Hematopoietic multipotent progenitor cell (in vitro differentiated cells): ENCODE measurements at regions not wholly inside any gene's neighbourhood (a gene's known extent, or its start where the extent isn't known, plus 50 kb on each side); places are given as distances from the start of the nearest gene placed in this dataset.
A peak's percentile ranks its signal among the peaks of the same experiment; 100 is the strongest.

ENCODE experiments used
- DNase-seq, 3 donors: peaks; one replicate each; pipeline ENCODE4 v3.0.0-alpha.2; 2011 to 2015; ENCODE audit warnings: low read depth in 2 of 3, low spot score in 2 of 3

DNA sequence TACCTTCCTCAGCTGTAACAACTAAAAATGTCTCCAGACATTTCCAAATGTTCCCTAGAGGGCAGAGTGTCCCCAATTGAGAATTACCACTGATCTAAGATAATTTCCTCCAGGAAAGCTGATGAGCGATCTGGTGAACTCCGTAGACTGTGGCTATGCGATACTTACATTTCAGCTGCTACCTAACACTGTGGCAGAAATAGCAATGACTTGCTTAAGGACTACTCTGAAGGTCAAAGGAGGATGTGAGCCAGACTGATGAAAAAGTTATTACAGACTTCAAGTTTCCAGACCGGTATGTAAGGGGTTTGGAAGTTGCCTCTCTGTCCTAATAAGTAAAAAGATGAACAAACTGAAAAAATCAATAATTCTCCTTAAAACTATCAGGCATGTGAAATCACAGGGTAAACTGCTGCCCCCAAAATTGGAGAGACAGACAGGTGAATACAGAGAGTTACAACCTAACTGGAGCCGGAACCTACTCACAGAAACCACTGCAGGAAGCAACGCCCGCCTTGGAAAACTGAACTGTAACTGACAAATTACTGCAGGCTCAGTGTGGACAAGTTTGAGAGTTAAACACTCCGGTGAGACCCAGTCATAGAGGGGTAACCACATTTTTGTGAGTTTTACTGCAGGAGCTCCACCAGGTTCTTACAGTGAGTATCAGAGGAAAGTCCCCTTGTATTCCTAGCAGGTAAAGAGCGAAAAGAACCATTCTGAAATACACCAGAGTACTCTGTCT lies 60.0 kb upstream of the PARP11 start:
- peak in 2 of 3 donors; percentile 29 to 36 for DNase-seq

DNA sequence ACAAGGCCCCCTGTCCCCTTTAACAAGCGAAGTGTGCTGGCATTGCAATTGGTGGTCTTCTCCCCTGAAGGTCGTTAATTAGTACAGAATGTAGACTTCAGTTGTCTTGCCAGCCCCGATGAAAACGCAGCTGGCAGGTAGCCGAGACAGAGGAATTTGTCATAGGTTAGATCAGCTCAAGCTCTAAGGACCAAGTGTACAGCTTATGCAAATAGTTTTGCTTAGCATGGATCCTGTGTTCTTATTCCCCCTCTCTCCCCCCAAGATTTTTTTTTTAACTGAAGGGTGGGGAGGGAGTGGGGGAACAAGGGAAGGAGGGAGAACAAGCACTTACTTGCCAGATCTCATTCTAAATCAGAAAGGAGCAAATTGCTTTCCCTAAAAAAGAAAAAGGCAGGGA lies 58.6 kb upstream of the PARP11 start:
- no peak for DNase-seq

GRCh38 chr12:3931206-3931605 lies 58.0 kb upstream of the PARP11 start:
- DNase-seq, result no peak

GRCh38 chr12:3929875-3930615 lies 56.8 kb upstream of the PARP11 start:
- no peak for DNase-seq

DNA sequence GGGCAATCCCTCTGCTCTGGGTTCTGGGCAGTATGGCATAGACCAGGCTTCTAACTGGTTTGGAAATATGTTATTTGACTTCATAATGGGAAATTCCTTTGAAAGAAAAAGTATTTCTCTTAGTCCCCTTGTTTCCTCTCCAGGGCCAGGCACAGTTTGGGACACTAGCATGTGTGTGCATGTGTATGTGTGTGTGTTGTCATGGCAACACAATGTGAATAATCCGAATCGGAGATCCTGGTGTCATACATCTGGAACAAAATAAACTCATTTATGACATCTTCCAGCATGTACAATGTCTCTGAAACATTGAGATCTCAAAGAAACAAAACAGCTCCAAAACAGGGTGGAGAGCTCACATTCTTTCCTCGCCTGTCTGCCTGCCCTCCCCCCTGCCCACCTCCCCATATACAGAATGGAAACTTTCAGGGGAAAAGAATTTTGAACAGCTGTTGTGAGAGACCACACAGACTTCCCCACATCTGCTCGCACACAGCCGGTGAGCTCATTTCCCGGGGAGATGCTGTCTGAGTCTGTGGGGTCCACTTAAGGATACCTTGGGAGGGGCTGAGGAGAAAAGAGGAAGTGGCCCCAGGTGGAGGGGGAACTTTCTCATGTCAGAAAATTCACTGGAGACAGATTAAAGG lies 55.5 kb upstream of the PARP11 start:
- DNase-seq, result peak in 2 of 3 donors; percentile 93 to 99

- no peak for DNase-seq
Measured at GRCh38 chr12:3925621-3926020, 52.4 kb upstream of the PARP11 start.

DNA sequence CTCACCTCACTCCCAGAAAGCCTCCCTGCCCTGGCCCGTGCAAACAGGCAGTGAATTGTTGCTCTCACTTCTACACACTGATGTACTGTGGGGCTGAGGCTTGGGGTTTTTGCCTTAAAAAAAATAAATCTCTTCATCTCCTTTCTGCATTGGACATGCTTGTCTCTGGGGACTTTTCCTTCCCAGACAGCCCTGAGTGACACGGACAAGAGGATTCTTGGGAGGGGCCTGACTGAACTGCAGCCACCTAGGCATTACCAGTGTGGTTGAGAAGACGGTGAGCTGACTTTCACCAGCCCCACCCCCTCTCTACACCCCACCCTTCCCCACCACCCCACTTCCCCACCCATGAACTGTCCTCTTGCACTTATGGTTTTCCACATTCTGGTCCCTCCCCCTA lies 51.6 kb upstream of the PARP11 start:
- no peak for DNase-seq

DNA sequence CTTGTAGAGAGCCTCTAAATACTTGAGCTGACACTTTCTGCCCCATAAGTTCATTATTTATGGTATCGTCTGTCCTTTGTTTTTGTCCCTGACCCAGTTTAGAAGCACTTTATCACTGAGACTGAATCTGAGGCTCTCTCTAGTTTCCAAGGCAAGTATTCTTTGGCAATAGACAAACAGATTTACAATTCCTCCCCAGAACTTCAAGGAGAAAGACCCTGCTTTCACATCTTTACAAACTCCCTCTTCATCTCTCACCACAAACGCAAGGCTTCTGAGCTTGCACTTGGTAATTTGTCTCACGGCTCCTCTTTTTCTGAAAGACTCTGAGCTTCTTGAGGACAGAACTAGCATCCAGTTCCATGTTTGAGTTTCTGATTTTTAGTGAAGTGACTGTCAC lies 49.8 kb upstream of the PARP11 start:
- DNase-seq, result no peak
